BE2C (cell line): ENCODE measurements at regions not wholly inside any gene's neighbourhood (a gene's known extent, or its start where the extent isn't known, plus 50 kb on each side); places are given as distances from the start of the nearest gene placed in this dataset.
A peak's percentile ranks its signal among the peaks of the same experiment; 100 is the strongest.
"Not testable (repeated sequence)": the region's sequence is repeated elsewhere in the genome, so short reads cannot be mapped to it uniquely, and the experiment has no call there.

Source experiments
- DNase-seq: peaks from one replicate; pipeline ENCODE4 v3.0.0-alpha.2; 2020
- H3K27me3 ChIP-seq: fragments of 250-450 bp; sonication (Bioruptor Pico); 2 replicates; pipeline ENCODE4 v1.5.1; 2020; ENCODE audit warnings: mild to moderate bottlenecking
- H3K36me3 ChIP-seq: fragments of 250-450 bp; sonication (Bioruptor Pico); 2 replicates; pipeline ENCODE4 v1.5.1; 2020; ENCODE audit warnings: mild to moderate bottlenecking
- H3K4me1 ChIP-seq: fragments of 250-450 bp; sonication (Bioruptor Pico); 2 replicates; pipeline ENCODE4 v1.5.1; 2020
- H3K4me3 ChIP-seq: 2 replicates; pipeline ENCODE4 v1.5.1; 2011; ENCODE audit warnings: low read depth, low read length
- H3K9me3 ChIP-seq: fragments of 250-450 bp; sonication (Bioruptor Pico); 2 replicates; pipeline ENCODE4 v1.5.1; 2020

- not testable (repeated sequence) for H3K27me3 ChIP-seq, H3K36me3 ChIP-seq, H3K4me1 ChIP-seq, H3K9me3 ChIP-seq, DNase-seq
- H3K4me3 ChIP-seq, result peak overlapping the region; percentile 38
Observed at GRCh38 chr2:111493720-111494078, 373.0 kb downstream of the BCL2L11 start.

DNA sequence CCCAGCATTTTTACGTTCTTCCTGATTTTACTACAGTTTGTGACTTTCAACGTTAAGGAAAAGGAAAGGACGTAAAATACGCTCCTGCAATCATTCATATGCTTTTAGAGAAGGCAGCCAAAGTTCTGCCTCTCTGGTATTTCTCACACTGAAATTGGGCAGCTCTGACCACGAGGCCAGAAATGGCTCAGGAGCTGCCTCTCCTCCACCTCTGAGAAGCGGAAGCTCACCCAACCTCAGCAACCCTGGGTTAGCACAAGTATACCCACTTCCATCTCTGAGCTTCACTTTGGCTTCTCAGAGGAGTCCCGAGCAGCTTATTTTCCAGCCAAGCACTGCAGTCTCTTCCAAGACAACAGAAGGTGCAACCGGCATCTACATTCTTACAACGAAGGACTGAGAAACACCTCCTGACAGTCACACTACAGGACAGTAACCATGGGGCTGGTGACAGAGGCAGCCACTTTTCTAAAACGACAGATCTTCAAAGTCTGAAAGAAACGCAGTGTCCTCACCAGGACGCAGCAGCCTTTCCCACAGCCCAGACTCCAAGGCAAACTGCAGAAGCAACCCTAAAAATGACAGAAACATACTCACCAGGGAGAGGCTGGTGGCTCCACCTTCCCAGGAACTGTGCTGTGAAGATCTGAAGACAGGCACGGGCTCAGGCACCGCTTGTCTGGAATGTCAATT lies 373.7 kb downstream of the BCL2L11 start:
- not testable (repeated sequence) for H3K36me3 ChIP-seq, H3K27me3 ChIP-seq, H3K4me1 ChIP-seq, DNase-seq, H3K9me3 ChIP-seq
- peak overlapping the region; percentile 45 for H3K4me3 ChIP-seq

- not testable (repeated sequence) for H3K9me3 ChIP-seq, H3K36me3 ChIP-seq, DNase-seq, H3K4me1 ChIP-seq, H3K27me3 ChIP-seq
- H3K4me3 ChIP-seq, result peak overlapping the region; percentile 45
Observed at GRCh38 chr2:111494981-111495315, 374.2 kb downstream of the BCL2L11 start.

- not testable (repeated sequence) for H3K27me3 ChIP-seq, H3K4me1 ChIP-seq, DNase-seq, H3K9me3 ChIP-seq, H3K4me3 ChIP-seq, H3K36me3 ChIP-seq
Observed at GRCh38 chr2:111495636-111496035, 374.9 kb downstream of the BCL2L11 start.

- not testable (repeated sequence) for DNase-seq, H3K9me3 ChIP-seq, H3K36me3 ChIP-seq, H3K27me3 ChIP-seq, H3K4me1 ChIP-seq, H3K4me3 ChIP-seq
Observed at GRCh38 chr2:111496176-111496575, 375.5 kb downstream of the BCL2L11 start.

- not testable (repeated sequence) for H3K4me1 ChIP-seq, H3K4me3 ChIP-seq, H3K36me3 ChIP-seq, DNase-seq, H3K27me3 ChIP-seq, H3K9me3 ChIP-seq
Observed at GRCh38 chr2:111496860-111497259, 376.1 kb downstream of the BCL2L11 start.

- not testable (repeated sequence) for H3K4me3 ChIP-seq, H3K27me3 ChIP-seq, DNase-seq, H3K4me1 ChIP-seq, H3K9me3 ChIP-seq, H3K36me3 ChIP-seq
Observed at GRCh38 chr2:111497270-111497669, 376.6 kb downstream of the BCL2L11 start.

DNA sequence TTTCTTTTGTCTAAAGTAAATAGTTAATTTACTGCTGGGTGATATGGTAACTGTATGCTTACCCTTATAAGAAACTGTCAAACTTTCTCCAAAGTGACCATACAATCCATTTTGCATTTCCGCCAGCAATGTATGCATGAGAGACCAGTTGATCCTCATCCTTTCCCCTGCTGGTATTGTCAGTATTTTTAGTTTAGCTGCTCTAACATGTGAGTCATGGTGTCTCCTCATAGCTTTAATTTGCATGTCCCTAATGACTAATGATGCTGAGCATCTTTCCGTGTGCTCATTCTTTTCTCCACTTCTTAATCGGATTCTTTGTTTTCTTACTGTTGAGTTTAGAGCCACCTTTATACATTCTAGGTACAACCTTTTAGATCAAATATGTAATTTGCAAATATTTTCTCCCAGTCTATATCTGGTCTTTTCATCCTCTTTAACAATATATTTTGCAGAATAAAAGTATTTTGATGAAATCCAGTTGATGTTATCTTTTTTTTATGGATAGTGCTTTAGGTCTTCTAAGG lies 379.9 kb downstream of the BCL2L11 start:
- not testable (repeated sequence) for H3K4me3 ChIP-seq, H3K4me1 ChIP-seq, DNase-seq, H3K27me3 ChIP-seq, H3K36me3 ChIP-seq, H3K9me3 ChIP-seq

DNA sequence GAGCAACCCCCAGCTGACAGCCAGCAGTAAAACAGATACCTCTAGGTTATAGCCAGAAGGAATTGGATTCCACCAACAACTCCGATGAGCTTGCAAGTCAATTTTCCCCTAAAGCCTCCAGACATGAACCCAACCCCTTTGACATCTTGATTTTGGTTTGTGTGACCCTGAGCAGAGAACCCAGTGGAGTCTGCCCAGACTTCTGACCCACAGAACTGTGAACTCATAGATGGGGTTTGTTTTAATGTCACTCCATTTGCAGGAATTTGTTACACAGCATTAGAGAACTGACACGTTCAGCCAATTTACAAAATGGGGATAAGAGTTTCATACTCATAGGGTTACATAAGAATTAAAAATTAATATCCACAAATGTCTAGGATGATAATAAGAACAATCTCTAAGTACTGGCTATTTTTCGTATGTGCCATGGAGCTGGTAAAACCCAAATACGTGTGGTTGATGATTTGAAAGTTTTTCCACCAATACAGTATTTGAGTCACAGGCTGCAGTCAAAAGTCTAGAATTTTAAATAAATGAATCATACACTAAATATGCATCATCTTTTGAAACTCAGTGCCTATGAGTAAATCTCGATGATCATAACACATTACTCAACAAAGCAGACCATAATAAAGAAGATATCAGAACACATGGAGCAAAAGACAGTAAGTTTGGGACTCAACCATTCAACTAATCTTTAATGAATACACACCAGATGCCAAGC lies 380.0 kb downstream of the ANAPC1 start:
- H3K36me3 ChIP-seq, H3K4me1 ChIP-seq, H3K4me3 ChIP-seq, DNase-seq, H3K27me3 ChIP-seq, H3K9me3 ChIP-seq: not testable (repeated sequence)

GRCh38 chr2:111504571-111504942 lies 379.4 kb downstream of the ANAPC1 start:
- DNase-seq, H3K36me3 ChIP-seq, H3K4me1 ChIP-seq, H3K4me3 ChIP-seq, H3K9me3 ChIP-seq, H3K27me3 ChIP-seq: not testable (repeated sequence)

DNA sequence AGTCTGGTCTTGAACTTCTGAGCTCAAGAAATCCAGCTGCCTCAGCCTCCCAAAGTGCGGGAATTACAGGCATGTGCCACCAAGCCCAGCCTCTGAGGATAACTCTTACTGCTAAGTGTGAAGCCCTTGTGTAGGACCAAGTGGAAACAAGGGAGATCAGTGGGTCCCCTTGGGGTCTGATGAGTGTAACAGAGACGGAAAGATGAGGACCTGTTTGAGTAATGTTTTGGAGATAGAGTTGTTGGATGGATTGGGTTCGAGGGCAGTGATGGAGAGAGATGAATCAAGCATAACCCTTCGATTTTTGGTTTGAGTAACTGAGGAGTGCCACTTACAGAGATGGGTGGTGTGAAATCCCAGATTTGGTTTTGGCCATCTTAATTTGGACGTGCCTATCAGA lies 378.7 kb downstream of the ANAPC1 start:
- not testable (repeated sequence) for H3K27me3 ChIP-seq, H3K36me3 ChIP-seq, H3K4me3 ChIP-seq, H3K9me3 ChIP-seq, DNase-seq, H3K4me1 ChIP-seq

GRCh38 chr2:111506936-111507335 lies 377.1 kb downstream of the ANAPC1 start:
- H3K9me3 ChIP-seq, H3K27me3 ChIP-seq, H3K36me3 ChIP-seq, H3K4me3 ChIP-seq, H3K4me1 ChIP-seq, DNase-seq: not testable (repeated sequence)

DNA sequence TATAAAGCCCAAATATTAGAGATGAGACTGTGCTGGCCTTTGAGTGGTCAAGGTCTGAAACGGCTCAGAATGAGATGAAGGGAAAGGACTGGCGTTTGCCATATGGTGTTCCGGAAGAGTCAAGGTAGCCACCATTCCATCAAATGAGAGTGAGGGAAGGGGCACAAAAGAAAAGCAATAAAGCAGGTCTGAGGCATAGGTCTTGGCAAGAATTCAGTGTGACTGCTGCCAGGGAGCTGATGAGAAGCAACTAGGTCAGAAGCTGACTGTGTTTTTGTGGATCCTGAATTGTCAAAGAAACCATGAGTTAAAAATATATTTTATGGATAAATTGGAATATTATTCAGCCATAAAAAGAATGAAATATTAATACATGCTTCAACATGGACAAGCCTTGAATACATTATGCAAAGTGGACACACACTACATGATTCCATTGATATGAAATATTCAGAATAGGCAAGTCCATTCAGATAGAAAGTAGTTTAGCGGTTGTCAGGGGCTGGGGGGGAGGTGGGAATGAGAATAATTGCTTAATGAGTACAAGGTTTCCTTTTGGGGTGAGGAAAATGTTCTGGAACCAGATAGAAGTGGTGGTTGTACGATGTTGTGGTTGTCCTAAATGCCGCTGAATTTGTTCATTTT lies 374.6 kb downstream of the ANAPC1 start:
- H3K4me3 ChIP-seq, H3K36me3 ChIP-seq, H3K4me1 ChIP-seq, H3K27me3 ChIP-seq, H3K9me3 ChIP-seq, DNase-seq: not testable (repeated sequence)

DNA sequence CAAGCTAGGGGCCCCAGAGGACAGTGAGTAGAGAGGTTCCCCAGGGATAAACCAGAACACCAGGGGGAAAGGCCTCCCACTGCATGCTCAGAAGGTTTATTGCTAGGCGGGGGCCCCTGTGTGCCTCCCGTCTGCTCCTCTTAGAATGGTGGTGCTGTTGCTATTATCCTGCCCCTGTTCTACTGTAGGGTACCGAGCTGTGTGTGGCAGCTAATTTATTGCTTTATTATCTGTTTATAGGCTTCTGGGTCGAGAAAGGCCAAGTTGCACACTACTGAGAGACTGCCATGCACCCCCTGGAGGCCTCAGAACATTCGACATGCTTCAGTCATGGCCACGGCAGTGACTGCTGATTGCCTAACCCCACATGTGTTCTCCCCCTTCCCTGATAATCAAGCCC lies 373.6 kb downstream of the ANAPC1 start:
- H3K4me3 ChIP-seq, H3K4me1 ChIP-seq, H3K27me3 ChIP-seq, H3K36me3 ChIP-seq, DNase-seq, H3K9me3 ChIP-seq: not testable (repeated sequence)

- not testable (repeated sequence) for H3K36me3 ChIP-seq, DNase-seq, H3K4me1 ChIP-seq, H3K9me3 ChIP-seq, H3K4me3 ChIP-seq, H3K27me3 ChIP-seq
Observed at GRCh38 chr2:111511062-111511461, 372.9 kb downstream of the ANAPC1 start.

GRCh38 chr2:111512378-111512777 lies 371.6 kb downstream of the ANAPC1 start:
- H3K4me3 ChIP-seq, DNase-seq, H3K36me3 ChIP-seq: not testable (repeated sequence)

More at GRCh38 chr2:111512378-111512777, 371.6 kb downstream of the ANAPC1 start:
- not testable (repeated sequence) for H3K9me3 ChIP-seq, H3K27me3 ChIP-seq, H3K4me1 ChIP-seq
